ENCODE measurements at regions not wholly inside any gene's neighbourhood (a gene's known extent, or its start where the extent isn't known, plus 50 kb on each side); places are given as distances from the start of the nearest gene placed in this dataset.

DNA sequence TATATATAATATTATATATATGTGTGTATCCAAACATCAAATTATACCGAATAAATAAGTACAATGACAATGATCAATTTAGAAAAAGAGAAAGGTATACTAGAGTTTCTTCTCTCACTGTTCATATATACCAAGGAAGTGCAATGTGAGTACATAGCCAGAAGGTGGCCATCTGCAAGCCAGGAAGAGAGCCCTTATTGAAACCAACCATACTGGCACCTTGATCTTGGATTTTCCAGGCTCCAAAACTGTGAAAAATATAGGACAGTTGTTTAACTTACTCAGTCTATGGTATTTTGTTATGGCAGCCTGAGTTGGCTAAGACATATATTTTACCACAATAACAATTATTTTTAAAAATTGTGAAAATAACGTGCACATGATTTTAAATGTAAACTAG lies 1490.2 kb upstream of the SLC39A10 start:
- TF ChIP-seq, protein P1, sequence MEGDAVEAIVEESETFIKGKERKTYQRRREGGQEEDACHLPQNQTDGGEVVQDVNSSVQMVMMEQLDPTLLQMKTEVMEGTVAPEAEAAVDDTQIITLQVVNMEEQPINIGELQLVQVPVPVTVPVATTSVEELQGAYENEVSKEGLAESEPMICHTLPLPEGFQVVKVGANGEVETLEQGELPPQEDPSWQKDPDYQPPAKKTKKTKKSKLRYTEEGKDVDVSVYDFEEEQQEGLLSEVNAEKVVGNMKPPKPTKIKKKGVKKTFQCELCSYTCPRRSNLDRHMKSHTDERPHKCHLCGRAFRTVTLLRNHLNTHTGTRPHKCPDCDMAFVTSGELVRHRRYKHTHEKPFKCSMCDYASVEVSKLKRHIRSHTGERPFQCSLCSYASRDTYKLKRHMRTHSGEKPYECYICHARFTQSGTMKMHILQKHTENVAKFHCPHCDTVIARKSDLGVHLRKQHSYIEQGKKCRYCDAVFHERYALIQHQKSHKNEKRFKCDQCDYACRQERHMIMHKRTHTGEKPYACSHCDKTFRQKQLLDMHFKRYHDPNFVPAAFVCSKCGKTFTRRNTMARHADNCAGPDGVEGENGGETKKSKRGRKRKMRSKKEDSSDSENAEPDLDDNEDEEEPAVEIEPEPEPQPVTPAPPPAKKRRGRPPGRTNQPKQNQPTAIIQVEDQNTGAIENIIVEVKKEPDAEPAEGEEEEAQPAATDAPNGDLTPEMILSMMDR (IDR thresholded peaks at IDR 0.05; ENCODE audit: low read length) = peak; percentile 46
- TF ChIP-seq EZH2 (optimal IDR thresholded peaks at IDR 0.05; ENCODE audit: low read depth, low read length) (no peak), EZH2phosphoT487 (IDR thresholded peaks at IDR 0.05; ENCODE audit: low read length) (no peak)
